ENCODE measurements at regions not wholly inside any gene's neighbourhood (a gene's known extent, or its start where the extent isn't known, plus 50 kb on each side); places are given as distances from the start of the nearest gene placed in this dataset.

GRCh38 chr1:56266359-56266758 lies 313.0 kb downstream of the PLPP3 start:
- Histone ChIP-seq H3K4ac (ENCODE audit: low read depth, low read length) (no peak overlapping the region), H2BK5ac (ENCODE audit: insufficient read length, low read length) (no peak overlapping the region), H3K56ac (ENCODE audit: insufficient read length, low read depth, low read length) (no peak overlapping the region), H3K14ac (ENCODE audit: insufficient read depth, low read length) (no peak overlapping the region), H4K20me1 (ENCODE audit: control insufficient read depth, insufficient read depth, insufficient read length) (no peaks in the 10 kb centered on the region), H4K91ac (ENCODE audit: insufficient read length, low read depth, low read length) (no peak overlapping the region), H3T11ph (ENCODE audit: low read length) (no peak overlapping the region), H3K23me2 (ENCODE audit: insufficient read length, low read depth, low read length, poor library complexity, severe bottlenecking) (no peaks in the 10 kb centered on the region), H2BK120ac (ENCODE audit: low read depth, low read length, poor library complexity, severe bottlenecking) (no peak overlapping the region), H2BK20ac (ENCODE audit: low read depth, low read length, poor library complexity, severe bottlenecking) (no peak overlapping the region), H3K9ac (ENCODE audit: extremely low read depth, insufficient read length, low read length) (no peak overlapping the region), H3K23ac (ENCODE audit: insufficient read length, low read depth, low read length) (no peak overlapping the region), H4K5ac (ENCODE audit: insufficient read length, low read depth, low read length) (no peak overlapping the region), H3K27me3 (ENCODE audit: insufficient read depth, low read length) (no peaks in the 10 kb centered on the region), H2BK15ac (ENCODE audit: low read depth, low read length) (no peak overlapping the region), H3K27ac (ENCODE audit: insufficient read length, low read depth, low read length) (no peak overlapping the region), H4K8ac (replicated peaks; ENCODE audit: insufficient read length, low read depth, low read length) (no peak overlapping the region), H3K79me2 (ENCODE audit: insufficient read depth, low read length) (no peaks in the 10 kb centered on the region), H3K79me1 (ENCODE audit: insufficient read depth, low read depth, low read length, poor library complexity, severe bottlenecking) (no peaks in the 10 kb centered on the region), H3K4me1 (ENCODE audit: insufficient read depth, low read length) (no peaks in the 10 kb centered on the region), H2AK5ac (ENCODE audit: insufficient read length, low read length) (no peak overlapping the region), H2AFZ (ENCODE audit: low read length) (no peak overlapping the region), H3K4me2 (ENCODE audit: insufficient read depth, insufficient read length, low read length) (no peak overlapping the region), H2BK12ac (ENCODE audit: insufficient read length, low read depth, low read length) (no peak overlapping the region), H3K9me3 (ENCODE audit: control insufficient read depth, low read depth, low read length) (no peaks in the 10 kb centered on the region), H3K18ac (ENCODE audit: insufficient read length, low read depth, low read length) (no peak overlapping the region)
- no peaks in the 10 kb centered on the region; a peak in 1 of 5 replicates for H3K9me3 Mint-ChIP-seq
- H3K4me3 Mint-ChIP-seq, result no peak overlapping the region
- TF ChIP-seq CTCF (conservative IDR thresholded peaks at IDR 0.05), result no peak
- H3K36me3 Mint-ChIP-seq (ENCODE audit: insufficient read depth in 1 of 3, low read depth in 3 of 3), result no peaks in the 10 kb centered on the region
- H3K27me3 Mint-ChIP-seq (ENCODE audit: low read depth), result peaks cover 2% of the 10 kb centered on the region
- WGBS (ENCODE audit: extremely low coverage, insufficient read length, low lambda C conversion rate), result no CpG with 5 or more reads among the region's 3 CpGs
- H3K27ac Mint-ChIP-seq, result no peak overlapping the region
- no peak for DNase-seq
- no peaks in the 10 kb centered on the region for H3K4me1 Mint-ChIP-seq

Measured in H9 (cell line).